Gastroesophageal sphincter (tissue), 3 donors: ENCODE measurements at regions not wholly inside any gene's neighbourhood (a gene's known extent, or its start where the extent isn't known, plus 50 kb on each side); places are given as distances from the start of the nearest gene placed in this dataset.

Experiments
- CTCF ChIP-seq, 4 experiments: fragments of 200-600 bp in 2 of 4; fragments of 450-650 bp in 2 of 4; sonication (generic) in 1 of 4; IDR thresholded peaks; one replicate each; pipeline ENCODE4 v1.5.1; 2017 to 2019; ENCODE audit warnings: antibody characterized with exemption in 4 of 4, mild to moderate bottlenecking in 2 of 4, moderate library complexity in 2 of 4
- POLR2A ChIP-seq, 2 donors: fragments of 450-650 bp; IDR thresholded peaks; one replicate each; pipeline ENCODE4 v1.6.1; 2017; ENCODE audit warnings: antibody characterized with exemption in 2 of 2, mild to moderate bottlenecking in 2 of 2, moderate library complexity in 1 of 2
- POLR2AphosphoS5 ChIP-seq: sonication (generic); formaldehyde crosslinking; IDR thresholded peaks from one replicate; pipeline ENCODE4 v1.6.1; 2017; ENCODE audit warnings: antibody characterized with exemption

GRCh38 chr13:106821979-106822378, 254.0 kb upstream of the ARGLU1 start:
- TF ChIP-seq POLR2A (IDR thresholded peaks at IDR 0.05) = no peak
- no peak for TF ChIP-seq CTCF (IDR thresholded peaks at IDR 0.05)
- no peak for TF ChIP-seq POLR2AphosphoS5
